ENCODE measurements at regions not wholly inside any gene's neighbourhood (a gene's known extent, or its start where the extent isn't known, plus 50 kb on each side); places are given as distances from the start of the nearest gene placed in this dataset.

DNA sequence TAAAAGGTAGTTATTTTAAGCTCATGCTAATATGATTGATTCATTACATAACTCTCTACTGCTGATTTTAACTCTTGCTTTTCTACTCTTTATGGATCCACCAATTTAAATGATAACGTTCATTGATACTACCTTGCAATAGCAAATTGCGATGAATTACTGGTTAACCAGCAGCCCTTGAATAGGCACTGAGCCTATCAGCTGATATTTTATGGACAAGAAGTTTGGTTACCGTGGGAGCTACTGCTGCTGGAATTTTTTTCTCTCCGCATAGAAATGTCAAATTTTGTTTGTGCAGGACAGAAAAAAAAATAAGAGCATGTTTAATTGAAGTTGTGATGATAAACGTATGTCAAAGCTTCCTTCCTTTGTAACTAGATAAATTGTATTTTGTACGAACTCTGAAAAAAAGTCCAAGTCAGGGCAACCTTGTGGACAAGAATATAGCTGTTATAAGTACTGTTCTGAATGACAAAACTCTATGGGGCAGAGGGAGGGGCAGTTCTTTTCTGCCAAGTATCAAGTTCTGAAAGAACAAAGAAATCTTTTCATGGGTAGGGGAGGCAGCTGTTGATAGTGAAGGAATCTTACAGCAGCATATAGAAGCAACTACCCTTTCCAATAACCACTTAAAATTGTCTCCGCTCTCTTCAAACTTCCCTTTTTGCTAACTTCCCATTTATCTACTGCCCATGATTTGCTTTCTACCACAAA is 434.9 kb upstream of the PABPC4L start:
- Mint-ChIP-seq H3K4me3 (no peak overlapping the region), H3K4me1 (ENCODE audit: low read depth) (no peaks in the 10 kb centered on the region), H3K36me3 (ENCODE audit: low read depth) (no peaks in the 10 kb centered on the region), H3K9me3 (no peaks in the 10 kb centered on the region; the same call in 1 of the 2 replicates), H3K27me3 (ENCODE audit: insufficient read depth) (no peaks in the 10 kb centered on the region; the same call in 1 of the 2 replicates), H3K27ac (no peak overlapping the region)
- TF ChIP-seq, protein P1, sequence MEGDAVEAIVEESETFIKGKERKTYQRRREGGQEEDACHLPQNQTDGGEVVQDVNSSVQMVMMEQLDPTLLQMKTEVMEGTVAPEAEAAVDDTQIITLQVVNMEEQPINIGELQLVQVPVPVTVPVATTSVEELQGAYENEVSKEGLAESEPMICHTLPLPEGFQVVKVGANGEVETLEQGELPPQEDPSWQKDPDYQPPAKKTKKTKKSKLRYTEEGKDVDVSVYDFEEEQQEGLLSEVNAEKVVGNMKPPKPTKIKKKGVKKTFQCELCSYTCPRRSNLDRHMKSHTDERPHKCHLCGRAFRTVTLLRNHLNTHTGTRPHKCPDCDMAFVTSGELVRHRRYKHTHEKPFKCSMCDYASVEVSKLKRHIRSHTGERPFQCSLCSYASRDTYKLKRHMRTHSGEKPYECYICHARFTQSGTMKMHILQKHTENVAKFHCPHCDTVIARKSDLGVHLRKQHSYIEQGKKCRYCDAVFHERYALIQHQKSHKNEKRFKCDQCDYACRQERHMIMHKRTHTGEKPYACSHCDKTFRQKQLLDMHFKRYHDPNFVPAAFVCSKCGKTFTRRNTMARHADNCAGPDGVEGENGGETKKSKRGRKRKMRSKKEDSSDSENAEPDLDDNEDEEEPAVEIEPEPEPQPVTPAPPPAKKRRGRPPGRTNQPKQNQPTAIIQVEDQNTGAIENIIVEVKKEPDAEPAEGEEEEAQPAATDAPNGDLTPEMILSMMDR (IDR thresholded peaks at IDR 0.05), result no peak
- no peak for DNase-seq

GRCh38 chr4:134634301-134634700 is 432.7 kb upstream of the PABPC4L start:
- Mint-ChIP-seq H3K27ac (no peak overlapping the region), H3K4me3 (no peak overlapping the region)

GRCh38 chr4:134632056-134632455 is 430.5 kb upstream of the PABPC4L start:
- H3K36me3 Mint-ChIP-seq (ENCODE audit: low read depth), result no peaks in the 10 kb centered on the region
- DNase-seq, result no peak
- 0 out of 2 replicates have a peak, but pooled peaks cover 4% of the 10 kb centered on the region for H3K4me1 Mint-ChIP-seq (ENCODE audit: low read depth)
- TF ChIP-seq, protein P1 (IDR thresholded peaks at IDR 0.05), result no peak
- no peak overlapping the region for H3K4me3 Mint-ChIP-seq
- no peaks in the 10 kb centered on the region; the same call in 1 of the 2 replicates for H3K9me3 Mint-ChIP-seq
- no peak overlapping the region for H3K27ac Mint-ChIP-seq
- no peaks in the 10 kb centered on the region for H3K27me3 Mint-ChIP-seq (ENCODE audit: insufficient read depth)

More at GRCh38 chr4:134634301-134634700, 432.7 kb upstream of the PABPC4L start:
- no peaks in the 10 kb centered on the region for H3K27me3 Mint-ChIP-seq (ENCODE audit: insufficient read depth)
- TF ChIP-seq, protein P1 (IDR thresholded peaks at IDR 0.05), result no peak
- H3K9me3 Mint-ChIP-seq, result no peaks in the 10 kb centered on the region; the same call in 1 of the 2 replicates
- no peaks in the 10 kb centered on the region for H3K4me1 Mint-ChIP-seq (ENCODE audit: low read depth)
- H3K36me3 Mint-ChIP-seq (ENCODE audit: low read depth), result no peaks in the 10 kb centered on the region
- DNase-seq, result no peak

DNA sequence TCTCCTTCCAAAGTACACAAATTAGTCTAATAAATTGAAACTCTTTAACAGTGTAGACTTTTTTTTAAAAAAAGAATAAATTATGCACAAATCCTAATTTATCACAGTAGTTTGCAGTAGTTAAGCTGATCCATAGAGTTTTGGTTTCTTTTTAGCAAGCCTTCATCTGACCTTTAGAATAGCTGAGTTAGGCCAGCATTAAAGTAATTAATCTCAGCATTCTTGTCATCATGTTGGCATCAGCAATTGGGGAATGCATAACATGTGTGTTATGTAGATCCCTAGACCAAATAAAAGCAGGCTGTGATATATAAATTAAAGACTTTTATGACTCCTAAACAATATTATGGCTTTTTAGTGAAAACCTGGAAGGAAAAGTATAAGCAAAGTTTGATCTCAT is 426.5 kb upstream of the PABPC4L start:
- TF ChIP-seq, protein P1 (IDR thresholded peaks at IDR 0.05), result no peak
- Mint-ChIP-seq H3K9me3 (no peaks in the 10 kb centered on the region; the same call in 1 of the 2 replicates), H3K36me3 (ENCODE audit: low read depth) (no peaks in the 10 kb centered on the region), H3K27me3 (ENCODE audit: insufficient read depth) (no peaks in the 10 kb centered on the region), H3K4me1 (ENCODE audit: low read depth) (peaks cover 15% of the 10 kb centered on the region), H3K4me3 (no peak overlapping the region), H3K27ac (no peak overlapping the region)
- no peak for DNase-seq

DNA sequence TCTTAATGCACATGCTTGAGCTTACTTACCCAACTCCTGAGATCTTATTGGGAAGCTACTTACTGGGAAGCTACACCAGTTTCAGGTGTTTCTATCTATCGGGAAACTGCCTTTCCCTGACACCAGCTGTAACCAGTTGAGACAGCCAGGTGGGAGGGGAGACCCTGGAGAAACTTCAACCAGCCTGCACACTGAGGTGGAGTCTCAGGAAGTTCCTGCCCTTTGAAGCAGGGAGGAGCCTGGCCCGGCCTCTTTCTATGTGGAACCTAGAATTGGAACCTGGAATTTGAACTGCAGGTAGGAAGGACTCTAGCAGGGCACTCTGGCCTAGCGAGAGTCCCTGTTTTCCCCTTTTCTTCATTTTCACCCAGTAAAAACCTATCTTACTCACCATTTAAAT is 425.8 kb upstream of the PABPC4L start:
- no peak overlapping the region for H3K4me3 Mint-ChIP-seq
- H3K27me3 Mint-ChIP-seq (ENCODE audit: insufficient read depth), result no peaks in the 10 kb centered on the region
- H3K4me1 Mint-ChIP-seq (ENCODE audit: low read depth), result peaks cover 22% of the 10 kb centered on the region
- no peak for DNase-seq
- TF ChIP-seq, protein P1 (IDR thresholded peaks at IDR 0.05), result no peak
- no peaks in the 10 kb centered on the region; the same call in 1 of the 2 replicates for H3K9me3 Mint-ChIP-seq
- H3K27ac Mint-ChIP-seq, result no peak overlapping the region
- no peaks in the 10 kb centered on the region for H3K36me3 Mint-ChIP-seq (ENCODE audit: low read depth)
